HG03060 (cell line): ENCODE measurements at regions not wholly inside any gene's neighbourhood (a gene's known extent, or its start where the extent isn't known, plus 50 kb on each side); places are given as distances from the start of the nearest gene placed in this dataset.
"Not testable (repeated sequence)": the region's sequence is repeated elsewhere in the genome, so short reads cannot be mapped to it uniquely, and the experiment has no call there.

Source experiments
- ATAC-seq: cut with Tn5 transposase; IDR thresholded peaks from one replicate; pipeline ENCODE4 v1.9.1; 2021; ENCODE audit warnings: low read depth, moderate number of reproducible peaks; ENCODE audit not compliant: unreplicated experiment

- ATAC-seq, result no peak
These were observed 164.1 kb downstream of the MYCN start for GRCh38 chr2:16104315-16104948.

- ATAC-seq, result no peak
These were observed 163.4 kb downstream of the MYCN start for GRCh38 chr2:16103614-16104314.

DNA sequence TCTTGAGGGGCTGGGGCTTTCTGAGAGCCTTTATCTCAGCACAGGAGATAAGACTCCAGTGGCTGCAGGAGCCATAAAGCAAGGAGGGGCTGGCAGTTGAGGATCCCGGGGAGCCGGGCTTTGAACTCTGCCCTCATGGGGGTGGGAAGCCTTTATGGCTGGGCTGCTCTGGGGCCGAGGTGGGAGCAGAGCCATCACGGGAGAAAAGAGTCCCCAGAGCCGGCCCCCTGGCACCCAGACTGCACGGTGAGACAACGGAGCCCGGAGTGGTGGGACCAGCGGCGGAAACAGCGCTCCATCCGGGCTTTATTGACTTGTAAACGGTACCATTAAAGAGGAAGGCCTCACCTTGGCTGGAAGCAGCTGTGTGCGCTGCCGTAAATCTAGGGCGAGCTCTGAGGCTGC, 162.6 kb downstream of the MYCN start:
- ATAC-seq, result no peak

GRCh38 chr2:16102358-16102975, 162.1 kb downstream of the MYCN start:
- ATAC-seq, result no peak

- ATAC-seq, result no peak
These were observed 160.8 kb downstream of the MYCN start for GRCh38 chr2:16101196-16101595.

- no peak for ATAC-seq
These were observed 159.7 kb downstream of the MYCN start for GRCh38 chr2:16100006-16100405.

DNA sequence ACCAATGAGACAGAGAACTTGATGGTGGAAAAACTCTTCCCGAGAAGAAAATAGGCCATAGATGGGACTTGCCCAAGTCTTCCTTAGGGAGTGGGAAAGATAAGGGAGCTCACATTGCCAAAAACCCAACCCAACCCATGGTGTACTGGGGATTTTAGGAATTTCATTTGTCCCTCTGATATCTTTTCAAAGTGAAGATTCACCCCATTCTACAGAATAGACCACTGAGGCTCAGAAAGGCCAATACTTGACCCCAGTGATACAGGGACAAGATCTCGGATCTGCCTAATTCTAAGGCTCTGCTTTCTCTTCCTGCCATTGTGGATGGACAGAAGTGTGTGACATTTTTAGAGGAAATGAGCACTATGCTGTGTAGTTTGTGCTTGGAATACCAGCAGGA, 159.0 kb downstream of the MYCN start:
- no peak for ATAC-seq

- no peak for ATAC-seq
These were observed 156.6 kb downstream of the MYCN start for GRCh38 chr2:16096962-16097361.

- ATAC-seq, result not testable (repeated sequence)
These were observed 155.1 kb downstream of the MYCN start for GRCh38 chr2:16095483-16095882.

- no peak for ATAC-seq
These were observed 154.5 kb downstream of the MYCN start for GRCh38 chr2:16094811-16095210.

GRCh38 chr2:16093639-16094529, 153.5 kb downstream of the MYCN start:
- ATAC-seq, result no peak

GRCh38 chr2:16092861-16093638, 152.7 kb downstream of the MYCN start:
- ATAC-seq, result no peak

- ATAC-seq, result no peak
These were observed 151.4 kb downstream of the MYCN start for GRCh38 chr2:16091576-16092282.

GRCh38 chr2:16090650-16091575, 150.6 kb downstream of the MYCN start:
- no peak for ATAC-seq

DNA sequence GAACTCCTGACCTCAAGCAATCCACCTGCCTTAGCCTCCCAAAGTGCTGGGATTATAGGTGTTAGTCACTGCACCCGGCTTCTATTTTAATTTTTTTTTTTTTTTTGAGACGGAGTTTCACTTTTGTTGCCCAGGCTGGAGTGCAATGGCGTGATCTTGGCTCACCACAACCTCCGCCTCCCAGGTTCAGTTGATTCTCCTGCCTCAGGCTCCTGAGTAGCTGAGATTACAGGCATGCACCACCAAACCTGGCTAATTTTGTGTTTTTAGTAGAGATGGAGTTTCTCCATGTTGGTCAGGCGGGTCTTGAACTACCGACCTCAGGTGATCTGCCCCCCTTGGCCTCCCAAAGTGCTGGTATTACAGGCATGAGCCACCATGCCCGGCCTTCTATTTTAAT, 149.1 kb downstream of the MYCN start:
- ATAC-seq, result not testable (repeated sequence)

DNA sequence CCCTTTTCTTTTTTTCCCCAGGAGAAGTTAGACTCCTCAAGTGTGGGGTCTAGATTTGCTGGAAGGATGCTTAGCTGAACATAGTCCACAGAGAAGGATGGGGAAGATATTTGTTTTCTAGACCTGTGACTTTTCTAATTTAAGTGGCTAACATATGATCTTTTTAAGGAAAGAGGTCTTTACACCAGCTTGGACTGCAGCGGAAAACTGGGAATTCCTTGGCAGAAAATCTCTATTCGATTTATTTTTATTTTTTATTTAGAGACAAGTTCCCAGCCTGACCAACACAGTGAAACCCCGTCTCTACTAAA, 148.4 kb downstream of the MYCN start:
- ATAC-seq, result no peak

- no peak for ATAC-seq
These were observed 147.9 kb downstream of the MYCN start for GRCh38 chr2:16088035-16088801.

DNA sequence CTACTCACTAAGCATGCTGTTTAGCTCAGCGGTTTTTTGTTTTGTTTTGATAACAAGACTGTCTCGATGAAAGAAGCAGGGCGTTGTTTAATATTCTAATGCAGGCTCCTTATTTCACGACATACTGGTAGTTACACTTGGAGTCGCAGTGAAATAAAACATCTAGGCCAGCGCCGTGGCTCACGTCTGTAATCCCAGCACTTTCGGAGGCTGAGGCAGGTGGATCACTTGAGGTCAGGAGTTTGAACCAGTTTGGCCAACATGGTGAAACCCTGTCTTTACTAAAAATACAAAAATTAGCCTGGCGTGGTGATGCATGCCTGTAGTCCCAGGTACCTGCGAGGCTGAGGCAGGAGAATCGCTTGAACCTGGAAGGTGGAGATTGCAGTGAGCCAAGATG, 145.8 kb downstream of the MYCN start:
- ATAC-seq, result not testable (repeated sequence)
